Renal cortex interstitium (tissue), 11 donors: ENCODE measurements at regions not wholly inside any gene's neighbourhood (a gene's known extent, or its start where the extent isn't known, plus 50 kb on each side); places are given as distances from the start of the nearest gene placed in this dataset.
"Not testable (repeated sequence)": the region's sequence is repeated elsewhere in the genome, so short reads cannot be mapped to it uniquely, and the experiment has no call there.

Source experiments
- DNase-seq, 11 donors: peaks; one replicate each; pipeline ENCODE4 v3.0.0-alpha.2; 2013; ENCODE audit warnings: low read depth in 9 of 11, low spot score in 4 of 11; ENCODE audit errors: extremely low read depth in 1 of 11

- no peak for DNase-seq
These were observed 410.2 kb upstream of the GOT2 start for GRCh38 chr16:59144326-59144725.

GRCh38 chr16:59126486-59126885, 392.4 kb upstream of the GOT2 start:
- DNase-seq, result no peak

GRCh38 chr16:59124056-59124455, 389.9 kb upstream of the GOT2 start:
- DNase-seq, result no peak

- DNase-seq, result no peak
These were observed 389.4 kb upstream of the GOT2 start for GRCh38 chr16:59123479-59123878.

DNA sequence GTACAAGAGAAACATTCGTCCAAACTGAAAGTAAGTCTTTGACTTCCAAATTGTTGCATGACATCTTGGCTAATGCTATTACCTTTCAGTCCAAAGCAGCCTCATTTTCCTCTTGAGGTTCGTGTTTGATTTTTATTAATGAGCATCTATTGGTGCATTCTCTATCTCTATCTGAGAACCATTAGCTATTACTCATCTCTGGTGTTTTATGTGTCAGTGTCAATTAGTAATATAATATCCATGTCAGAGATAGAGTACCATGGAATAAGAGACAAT, 388.1 kb upstream of the GOT2 start:
- no peak for DNase-seq

- no peak for DNase-seq
These were observed 387.5 kb upstream of the GOT2 start for GRCh38 chr16:59121411-59122261.

DNA sequence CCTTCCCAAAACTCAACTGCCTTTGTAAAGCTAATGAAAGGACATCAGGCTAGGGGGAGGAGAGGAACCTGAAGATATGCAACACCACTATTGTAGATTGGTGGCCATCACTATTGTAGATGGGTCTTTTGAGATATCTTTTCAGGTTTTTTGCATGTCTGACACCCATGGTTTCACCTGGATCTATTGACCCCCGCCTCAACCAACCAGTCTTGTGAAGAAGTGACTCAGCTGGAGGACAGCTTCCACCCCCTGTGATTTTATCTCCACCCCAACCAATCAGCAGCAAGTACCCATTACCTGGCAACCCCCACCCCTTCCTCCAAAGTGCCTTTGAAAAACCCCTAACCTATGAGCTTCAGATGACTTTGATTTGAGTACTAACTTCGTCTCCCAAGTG, 382.6 kb upstream of the GOT2 start:
- no peak for DNase-seq

DNA sequence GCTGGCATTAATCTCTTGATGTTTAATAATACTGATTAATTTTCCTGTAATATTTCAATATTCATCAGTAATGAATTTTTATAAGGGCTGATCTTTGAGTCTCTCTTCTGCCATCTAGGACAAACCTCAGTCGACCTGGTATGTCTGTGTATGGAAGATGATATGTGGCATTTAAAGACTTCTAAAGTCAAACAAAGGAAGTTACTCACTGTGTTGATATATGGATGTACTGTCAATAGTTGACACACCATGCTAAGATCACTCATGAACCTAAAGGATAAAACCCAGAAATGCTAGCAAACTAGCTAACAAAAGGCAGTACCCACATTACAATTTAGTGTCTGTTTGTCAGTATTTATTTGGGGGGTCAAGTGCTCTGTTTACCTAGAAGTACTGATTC, 380.7 kb upstream of the GOT2 start:
- no peak for DNase-seq

DNA sequence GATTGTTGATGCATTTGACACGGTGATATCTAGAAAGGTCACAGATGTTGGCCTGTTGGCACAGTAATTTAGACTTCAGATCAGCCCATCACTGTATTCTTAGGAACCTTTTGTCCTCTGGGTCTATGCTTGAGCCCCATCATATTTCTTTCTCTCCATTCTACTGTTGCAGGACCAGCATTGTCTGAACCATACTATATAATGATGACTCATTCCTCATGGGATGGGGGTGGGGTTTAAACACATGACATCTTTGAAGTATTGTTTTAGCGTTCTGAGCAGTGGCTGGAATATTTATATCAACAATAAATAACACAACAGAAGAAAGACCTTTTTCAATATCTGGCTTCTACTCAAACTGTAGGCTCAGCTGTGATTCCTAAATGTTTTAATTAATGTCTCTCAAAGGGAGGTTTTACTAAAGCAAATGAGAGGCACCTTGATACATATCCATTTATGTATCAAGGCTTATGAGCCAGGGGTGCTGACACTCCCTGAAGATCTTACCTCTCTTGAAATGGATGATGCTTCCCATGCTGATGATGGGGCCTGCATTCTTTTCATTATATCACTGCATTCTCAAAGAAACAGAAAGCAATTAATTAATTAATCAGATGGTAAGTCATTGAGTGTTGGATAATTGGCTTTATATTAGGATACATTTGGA, 379.0 kb upstream of the GOT2 start:
- DNase-seq, result no peak

GRCh38 chr16:59111280-59111679, 377.2 kb upstream of the GOT2 start:
- no peak for DNase-seq

- no peak for DNase-seq
These were observed 374.3 kb upstream of the GOT2 start for GRCh38 chr16:59108374-59108773.

DNA sequence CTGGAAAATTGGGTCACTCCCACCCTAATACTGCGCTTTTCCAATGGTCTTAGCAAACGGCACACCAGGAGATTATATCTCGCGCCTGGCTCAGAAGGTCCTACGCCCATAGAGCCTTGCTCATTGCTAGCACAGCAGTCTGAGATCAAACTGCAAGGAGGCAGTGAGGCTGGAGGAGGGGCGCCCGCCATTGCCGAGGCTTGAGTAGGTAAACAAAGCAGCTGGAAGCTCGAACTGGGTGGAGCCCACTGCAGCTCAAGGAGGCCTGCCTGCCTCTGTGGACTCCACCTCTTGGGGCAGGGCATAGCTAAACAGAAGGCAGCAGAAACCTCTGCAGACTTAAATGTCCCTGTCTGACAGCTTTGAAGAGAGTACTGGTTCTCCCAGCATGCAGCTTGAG, 362.6 kb upstream of the GOT2 start:
- not testable (repeated sequence) for DNase-seq

GRCh38 chr16:59090541-59090940, 356.4 kb upstream of the GOT2 start:
- DNase-seq, result no peak

- peak in 2 of 11 donors; percentile 2 to 17 for DNase-seq
These were observed 354.3 kb upstream of the GOT2 start for GRCh38 chr16:59088431-59088830.

DNA sequence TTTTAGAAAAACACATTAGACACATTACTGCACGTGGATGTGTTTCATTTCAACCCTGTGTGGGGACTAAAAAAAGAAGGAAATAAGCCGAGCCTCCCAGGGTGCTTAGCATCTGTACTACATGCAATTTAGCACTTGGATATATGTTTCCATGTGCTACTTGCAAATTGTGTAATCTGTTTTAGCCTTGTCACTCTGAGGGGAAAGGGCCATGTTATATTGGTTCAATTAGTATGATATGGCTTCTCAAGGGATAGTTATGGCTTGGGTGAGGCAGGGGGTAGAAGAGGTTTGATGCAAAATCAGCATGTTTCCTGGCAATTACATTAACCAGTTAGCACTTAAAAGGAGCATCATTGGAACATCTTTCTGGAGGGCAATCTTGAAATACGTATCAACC, 353.5 kb upstream of the GOT2 start:
- no peak for DNase-seq

DNA sequence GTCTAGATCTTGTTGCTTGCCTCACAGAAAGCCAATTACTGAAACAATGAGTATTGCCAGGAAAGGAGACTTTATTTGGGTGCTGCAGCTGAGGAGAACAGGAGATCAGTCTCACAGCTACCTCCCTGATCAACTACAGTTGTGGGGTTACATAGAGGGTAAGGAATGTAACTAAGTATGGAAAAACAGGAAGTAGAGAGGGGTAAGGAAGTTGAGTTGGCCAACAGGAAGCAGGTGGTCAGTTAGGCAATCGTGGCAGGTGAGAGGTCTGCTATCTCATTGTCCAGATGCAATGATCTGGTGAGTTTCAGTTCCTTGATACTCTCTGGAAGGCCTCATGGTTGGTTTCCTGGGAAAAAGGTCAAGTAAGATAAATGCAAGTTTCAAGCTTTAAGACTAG, 333.1 kb upstream of the GOT2 start:
- no peak for DNase-seq

- no peak for DNase-seq
These were observed 326.1 kb upstream of the GOT2 start for GRCh38 chr16:59060207-59060606.

GRCh38 chr16:59058250-59058649, 324.1 kb upstream of the GOT2 start:
- no peak for DNase-seq

- DNase-seq, result no peak
These were observed 319.8 kb upstream of the GOT2 start for GRCh38 chr16:59053911-59054310.

- peak in 2 of 11 donors; percentile 3 to 9 for DNase-seq
These were observed 318.1 kb upstream of the GOT2 start for GRCh38 chr16:59052231-59052630.

- no peak for DNase-seq
These were observed 314.8 kb upstream of the GOT2 start for GRCh38 chr16:59048876-59049275.
